ENCODE measurements at regions not wholly inside any gene's neighbourhood (a gene's known extent, or its start where the extent isn't known, plus 50 kb on each side); places are given as distances from the start of the nearest gene placed in this dataset.

- TF ChIP-seq CTCF (IDR thresholded peaks at IDR 0.05) (no peak), POLR2A (IDR thresholded peaks at IDR 0.05) (no peak)
These were observed 111.7 kb downstream of the EDEM1 start for GRCh38 chr3:5299161-5299560.
